ENCODE measurements at regions not wholly inside any gene's neighbourhood (a gene's known extent, or its start where the extent isn't known, plus 50 kb on each side); places are given as distances from the start of the nearest gene placed in this dataset.

- FAIRE-seq (no peak), DNase-seq (ENCODE audit: insufficient read length, low spot score) (no peak)
Measured at GRCh38 chr7:421136-421991, 98.3 kb downstream of the PDGFA start.

- no peak for DNase-seq (ENCODE audit: insufficient read length, low spot score)
- no peak for FAIRE-seq
Measured at GRCh38 chr7:422191-422885, 97.3 kb downstream of the PDGFA start.

- no peak for FAIRE-seq
Measured at GRCh38 chr7:422886-423225, 96.8 kb downstream of the PDGFA start.

GRCh38 chr7:423312-424260 lies 96.1 kb downstream of the PDGFA start:
- DNase-seq (ENCODE audit: insufficient read length, low spot score) (no peak), FAIRE-seq (no peak)

More at GRCh38 chr7:422886-423225, 96.8 kb downstream of the PDGFA start:
- DNase-seq (ENCODE audit: insufficient read length, low spot score), result no peak

- DNase-seq (ENCODE audit: insufficient read length, low spot score), result no peak
- FAIRE-seq, result no peak
Measured at GRCh38 chr7:424301-424935, 95.2 kb downstream of the PDGFA start.

- FAIRE-seq (no peak), DNase-seq (ENCODE audit: insufficient read length, low spot score) (no peak)
Measured at GRCh38 chr7:424961-425793, 94.5 kb downstream of the PDGFA start.

- no peak for DNase-seq (ENCODE audit: insufficient read length, low spot score)
- FAIRE-seq, result peak; percentile 68
Measured at GRCh38 chr7:425794-426188, 93.9 kb downstream of the PDGFA start.

- DNase-seq (ENCODE audit: insufficient read length, low spot score) (no peak), FAIRE-seq (peak; percentile 40)
Measured at GRCh38 chr7:426510-426909, 93.1 kb downstream of the PDGFA start.

GRCh38 chr7:427506-428103 lies 92.0 kb downstream of the PDGFA start:
- peak; percentile 86 for FAIRE-seq
- DNase-seq (ENCODE audit: insufficient read length, low spot score), result no peak

GRCh38 chr7:428387-428786 lies 91.3 kb downstream of the PDGFA start:
- FAIRE-seq (peak; percentile 70), DNase-seq (ENCODE audit: insufficient read length, low spot score) (no peak)

GRCh38 chr7:428927-429827 lies 90.5 kb downstream of the PDGFA start:
- no peak for FAIRE-seq
- DNase-seq (ENCODE audit: insufficient read length, low spot score), result no peak

- no peak for FAIRE-seq
- no peak for DNase-seq (ENCODE audit: insufficient read length, low spot score)
Measured at GRCh38 chr7:429828-430180, 89.8 kb downstream of the PDGFA start.

- FAIRE-seq, result no peak
- DNase-seq (ENCODE audit: insufficient read length, low spot score), result no peak
Measured at GRCh38 chr7:431041-431440, 88.6 kb downstream of the PDGFA start.

GRCh38 chr7:431658-432111 lies 88.0 kb downstream of the PDGFA start:
- FAIRE-seq (no peak), DNase-seq (ENCODE audit: insufficient read length, low spot score) (no peak)

GRCh38 chr7:432256-432655 lies 87.4 kb downstream of the PDGFA start:
- no peak for DNase-seq (ENCODE audit: insufficient read length, low spot score)
- no peak for FAIRE-seq

GRCh38 chr7:432933-433332 lies 86.7 kb downstream of the PDGFA start:
- DNase-seq (ENCODE audit: insufficient read length, low spot score), result no peak
- FAIRE-seq, result no peak

- no peak for FAIRE-seq
- no peak for DNase-seq (ENCODE audit: insufficient read length, low spot score)
Measured at GRCh38 chr7:433558-433957, 86.1 kb downstream of the PDGFA start.

- DNase-seq (ENCODE audit: insufficient read length, low spot score) (no peak), FAIRE-seq (peak; percentile 78)
Measured at GRCh38 chr7:434891-435629, 84.6 kb downstream of the PDGFA start.

Measured in HTR-8/SVneo (cell line).